B cell (primary cell): ENCODE measurements at regions not wholly inside any gene's neighbourhood (a gene's known extent, or its start where the extent isn't known, plus 50 kb on each side); places are given as distances from the start of the nearest gene placed in this dataset.

Experiments used
- CTCF ChIP-seq: fragments of 200-600 bp; IDR thresholded peaks from one replicate; pipeline ENCODE4 v1.8.0; 2022; ENCODE audit warnings: antibody characterized with exemption, mild to moderate bottlenecking
- EZH2 ChIP-seq: IDR thresholded peaks from 2 replicates; pipeline ENCODE4 v1.6.1; 2012; ENCODE audit warnings: borderline replicate concordance, low read depth, mild to moderate bottlenecking, moderate library complexity, low read length; ENCODE audit not compliant: insufficient read depth, poor library complexity, severe bottlenecking

GRCh38 chr13:76715621-76716020 lies 170.6 kb downstream of the KCTD12 start:
- no peak for TF ChIP-seq CTCF
- no peak for TF ChIP-seq EZH2
